SK-N-SH (cell line): ENCODE measurements at regions not wholly inside any gene's neighbourhood (a gene's known extent, or its start where the extent isn't known, plus 50 kb on each side); places are given as distances from the start of the nearest gene placed in this dataset.
"Not testable (repeated sequence)": the region's sequence is repeated elsewhere in the genome, so short reads cannot be mapped to it uniquely, and the experiment has no call there.

Source experiments
- EP300 ChIP-seq, 2 experiments: IDR thresholded peaks; 2 replicates each; pipeline versions ENCODE4 v1.4.0 to v1.6.1; 2012; ENCODE audit warnings: borderline replicate concordance in 1 of 2, low read depth in 1 of 2, low read length in 1 of 2
- EZH2phosphoT487 ChIP-seq: fragments of 200-600 bp; sonication (generic); IDR thresholded peaks from 2 replicates; pipeline ENCODE4 v1.6.1; 2017; ENCODE audit warnings: low read depth, mixed run types, mild to moderate bottlenecking, antibody characterized with exemption, moderate library complexity, borderline replicate concordance
- FOXM1 ChIP-seq: IDR thresholded peaks from 2 replicates; pipeline ENCODE4 v1.4.0; 2012; ENCODE audit warnings: low read depth, mild to moderate bottlenecking
- JUND ChIP-seq: IDR thresholded peaks from 2 replicates; pipeline ENCODE4 v1.4.0; 2012
- NRF1 ChIP-seq: IDR thresholded peaks from 2 replicates; pipeline ENCODE4 v1.6.1; 2012; ENCODE audit warnings: low read depth, mild to moderate bottlenecking, low read length
- POLR2AphosphoS5 ChIP-seq: IDR thresholded peaks from 2 replicates; pipeline ENCODE4 v1.6.1; 2012; ENCODE audit warnings: low read depth, low read length
- RCOR1 ChIP-seq: fragments of 150-350 bp; IDR thresholded peaks from 2 replicates; pipeline ENCODE4 v1.6.1; 2017; ENCODE audit warnings: antibody characterized with exemption, low read length
- TF ChIP-seq, protein P1 (sequence below): fragments of 200-600 bp; sonication (generic); IDR thresholded peaks from 2 replicates; pipeline ENCODE4 v1.6.1; 2017; ENCODE audit warnings: antibody characterized with exemption, mild to moderate bottlenecking, moderate library complexity
- TF ChIP-seq, protein P2 (sequence below): IDR thresholded peaks from 2 replicates; pipeline ENCODE4 v1.4.0; 2012; ENCODE audit warnings: low read depth, borderline replicate concordance

DNA sequence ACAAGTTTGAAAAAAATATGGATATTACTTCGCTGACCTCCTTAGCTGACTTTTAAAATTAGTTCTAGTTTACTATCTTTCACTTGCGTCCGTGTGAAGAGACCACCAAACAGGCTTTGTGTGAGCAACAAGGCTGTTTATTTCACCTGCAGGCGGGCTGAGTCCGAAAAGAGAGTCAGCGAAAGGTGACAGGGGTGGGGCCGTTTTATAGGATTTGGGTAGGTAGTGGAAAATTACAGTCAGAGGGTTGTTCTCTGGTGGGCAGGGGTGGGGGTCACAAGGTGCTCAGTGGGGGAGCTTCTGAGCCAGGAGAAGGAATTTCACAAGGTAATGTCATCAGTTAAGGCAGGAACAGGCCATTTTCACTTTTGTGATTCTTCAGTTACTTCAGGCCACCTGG lies 203.7 kb downstream of the POM121L12 start:
- TF ChIP-seq FOXM1; EZH2phosphoT487; RCOR1; POLR2AphosphoS5; JUND; EP300 (IDR thresholded peaks at IDR 0.05; ENCODE audit: borderline replicate concordance in 1 of 2, low read depth in 1 of 2, low read length in 1 of 2); NRF1: not testable (repeated sequence)
- TF ChIP-seq, protein P1, sequence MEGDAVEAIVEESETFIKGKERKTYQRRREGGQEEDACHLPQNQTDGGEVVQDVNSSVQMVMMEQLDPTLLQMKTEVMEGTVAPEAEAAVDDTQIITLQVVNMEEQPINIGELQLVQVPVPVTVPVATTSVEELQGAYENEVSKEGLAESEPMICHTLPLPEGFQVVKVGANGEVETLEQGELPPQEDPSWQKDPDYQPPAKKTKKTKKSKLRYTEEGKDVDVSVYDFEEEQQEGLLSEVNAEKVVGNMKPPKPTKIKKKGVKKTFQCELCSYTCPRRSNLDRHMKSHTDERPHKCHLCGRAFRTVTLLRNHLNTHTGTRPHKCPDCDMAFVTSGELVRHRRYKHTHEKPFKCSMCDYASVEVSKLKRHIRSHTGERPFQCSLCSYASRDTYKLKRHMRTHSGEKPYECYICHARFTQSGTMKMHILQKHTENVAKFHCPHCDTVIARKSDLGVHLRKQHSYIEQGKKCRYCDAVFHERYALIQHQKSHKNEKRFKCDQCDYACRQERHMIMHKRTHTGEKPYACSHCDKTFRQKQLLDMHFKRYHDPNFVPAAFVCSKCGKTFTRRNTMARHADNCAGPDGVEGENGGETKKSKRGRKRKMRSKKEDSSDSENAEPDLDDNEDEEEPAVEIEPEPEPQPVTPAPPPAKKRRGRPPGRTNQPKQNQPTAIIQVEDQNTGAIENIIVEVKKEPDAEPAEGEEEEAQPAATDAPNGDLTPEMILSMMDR, result not testable (repeated sequence)
- TF ChIP-seq, protein P2, sequence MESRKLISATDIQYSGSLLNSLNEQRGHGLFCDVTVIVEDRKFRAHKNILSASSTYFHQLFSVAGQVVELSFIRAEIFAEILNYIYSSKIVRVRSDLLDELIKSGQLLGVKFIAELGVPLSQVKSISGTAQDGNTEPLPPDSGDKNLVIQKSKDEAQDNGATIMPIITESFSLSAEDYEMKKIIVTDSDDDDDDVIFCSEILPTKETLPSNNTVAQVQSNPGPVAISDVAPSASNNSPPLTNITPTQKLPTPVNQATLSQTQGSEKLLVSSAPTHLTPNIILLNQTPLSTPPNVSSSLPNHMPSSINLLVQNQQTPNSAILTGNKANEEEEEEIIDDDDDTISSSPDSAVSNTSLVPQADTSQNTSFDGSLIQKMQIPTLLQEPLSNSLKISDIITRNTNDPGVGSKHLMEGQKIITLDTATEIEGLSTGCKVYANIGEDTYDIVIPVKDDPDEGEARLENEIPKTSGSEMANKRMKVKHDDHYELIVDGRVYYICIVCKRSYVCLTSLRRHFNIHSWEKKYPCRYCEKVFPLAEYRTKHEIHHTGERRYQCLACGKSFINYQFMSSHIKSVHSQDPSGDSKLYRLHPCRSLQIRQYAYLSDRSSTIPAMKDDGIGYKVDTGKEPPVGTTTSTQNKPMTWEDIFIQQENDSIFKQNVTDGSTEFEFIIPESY, result not testable (repeated sequence)
